DND-41 (cell line): ENCODE measurements at regions not wholly inside any gene's neighbourhood (a gene's known extent, or its start where the extent isn't known, plus 50 kb on each side); places are given as distances from the start of the nearest gene placed in this dataset.

ENCODE experiments used
- CTCF ChIP-seq: IDR thresholded peaks from 2 replicates; pipeline ENCODE4 v1.5.1; 2012; ENCODE audit warnings: borderline replicate concordance, low read length, moderate library complexity, mild to moderate bottlenecking; ENCODE audit not compliant: poor library complexity, severe bottlenecking; ENCODE audit errors: extremely low read depth
- EZH2 ChIP-seq: IDR thresholded peaks from 3 replicates; pipeline ENCODE4 v1.6.1; 2012; ENCODE audit warnings: borderline replicate concordance, low read depth, mild to moderate bottlenecking, moderate library complexity, low read length, inconsistent platforms; ENCODE audit not compliant: severe bottlenecking

- TF ChIP-seq EZH2, result no peak
- no peak for TF ChIP-seq CTCF
These were observed 102.2 kb upstream of the SPATA31D4 start for GRCh38 chr9:81825846-81826516.
